ENCODE measurements at regions not wholly inside any gene's neighbourhood (a gene's known extent, or its start where the extent isn't known, plus 50 kb on each side); places are given as distances from the start of the nearest gene placed in this dataset.

- Histone ChIP-seq H3K36me3 (no peaks in the 10 kb centered on the region), H3K9me3 (no peaks in the 10 kb centered on the region), H3K4me3 (no peak overlapping the region), H3K27me3 (no peaks in the 10 kb centered on the region), H3K4me1 (no peaks in the 10 kb centered on the region), H3K27ac (no peak overlapping the region)
- ATAC-seq = no peak
- TF ChIP-seq CTCF (IDR thresholded peaks at IDR 0.05) (no peak), POLR2AphosphoS5 (IDR thresholded peaks at IDR 0.05) (no peak), POLR2A (IDR thresholded peaks at IDR 0.05) (no peak), EP300 (IDR thresholded peaks at IDR 0.05) (no peak)
- 84 to 92% methylated on average over 3 to 4 of the region's 4 CpGs for WGBS, 2 donors (ENCODE audit: low coverage in 1 of 2)
Measured at GRCh38 chr3:72633121-72633520, 215.1 kb downstream of the SHQ1 start.

- Histone ChIP-seq H3K36me3 (no peaks in the 10 kb centered on the region), H3K9me3 (no peaks in the 10 kb centered on the region), H3K27me3 (no peaks in the 10 kb centered on the region), H3K27ac (no peak overlapping the region), H3K4me3 (no peak overlapping the region), H3K4me1 (no peaks in the 10 kb centered on the region)
- ATAC-seq = no peak
- TF ChIP-seq POLR2AphosphoS5 (IDR thresholded peaks at IDR 0.05) (no peak), EP300 (IDR thresholded peaks at IDR 0.05) (no peak), CTCF (IDR thresholded peaks at IDR 0.05) (no peak), POLR2A (IDR thresholded peaks at IDR 0.05) (no peak)
- WGBS, 2 donors (ENCODE audit: low coverage in 1 of 2) = 81 to 94% methylated on average over 3 to 5 of the region's 5 CpGs
Measured at GRCh38 chr3:72632129-72632528, 216.1 kb downstream of the SHQ1 start.

GRCh38 chr3:72630969-72631344 lies 217.3 kb downstream of the SHQ1 start:
- Histone ChIP-seq H3K9me3 (no peaks in the 10 kb centered on the region), H3K27me3 (no peaks in the 10 kb centered on the region), H3K36me3 (no peaks in the 10 kb centered on the region), H3K4me3 (no peak overlapping the region), H3K4me1 (no peaks in the 10 kb centered on the region), H3K27ac (no peak overlapping the region)
- no peak for TF ChIP-seq POLR2AphosphoS5 (IDR thresholded peaks at IDR 0.05)
- no peak for TF ChIP-seq EP300 (IDR thresholded peaks at IDR 0.05)
- TF ChIP-seq POLR2A (IDR thresholded peaks at IDR 0.05) = no peak
- TF ChIP-seq CTCF (IDR thresholded peaks at IDR 0.05) = no peak
- whole genome bisulfite sequencing, 2 donors (ENCODE audit: low coverage in 1 of 2) = 83 to 96% methylated on average over 2 to 3 of the region's 5 CpGs
- ATAC-seq = no peak

GRCh38 chr3:72630327-72630968 lies 217.8 kb downstream of the SHQ1 start:
- Histone ChIP-seq H3K36me3 (no peaks in the 10 kb centered on the region), H3K27me3 (no peaks in the 10 kb centered on the region), H3K4me3 (no peak overlapping the region), H3K4me1 (no peaks in the 10 kb centered on the region), H3K27ac (no peak overlapping the region), H3K9me3 (no peaks in the 10 kb centered on the region)
- TF ChIP-seq EP300 (IDR thresholded peaks at IDR 0.05) (no peak), CTCF (IDR thresholded peaks at IDR 0.05) (no peak), POLR2AphosphoS5 (IDR thresholded peaks at IDR 0.05) (no peak), POLR2A (IDR thresholded peaks at IDR 0.05) (no peak)
- 72 to 86% methylated on average over 7 to 8 of the region's 8 CpGs for WGBS, 2 donors (ENCODE audit: low coverage in 1 of 2)
- ATAC-seq = no peak

GRCh38 chr3:72629191-72629631 lies 219.0 kb downstream of the SHQ1 start:
- Histone ChIP-seq H3K27ac (no peak overlapping the region), H3K4me3 (no peak overlapping the region), H3K36me3 (no peaks in the 10 kb centered on the region), H3K9me3 (no peaks in the 10 kb centered on the region), H3K27me3 (no peaks in the 10 kb centered on the region), H3K4me1 (no peaks in the 10 kb centered on the region)
- no peak for ATAC-seq
- WGBS, 2 donors (ENCODE audit: low coverage in 1 of 2) = 63 to 66% methylated on average over 3 of the region's 3 CpGs
- no peak for TF ChIP-seq EP300 (IDR thresholded peaks at IDR 0.05)

All from gastroesophageal sphincter (tissue), 4 donors.